Ovary (tissue), 7 donors: ENCODE measurements at regions not wholly inside any gene's neighbourhood (a gene's known extent, or its start where the extent isn't known, plus 50 kb on each side); places are given as distances from the start of the nearest gene placed in this dataset.

Source experiments
- DNase-seq, 5 donors: peaks; one replicate each; pipeline ENCODE4 v3.0.0-alpha.2; 2019 to 2020
- H3K27ac ChIP-seq, 2 donors: fragments of 200-600 bp; one replicate each; pipeline versions ENCODE4 v1.5.1 to v1.8.0; 2019 to 2022
- H3K27me3 ChIP-seq: fragments of 200-600 bp; one replicate; pipeline ENCODE4 v1.8.0; 2022
- H3K36me3 ChIP-seq: fragments of 200-600 bp; sonication (generic); one replicate; pipeline ENCODE4 v1.5.1; 2019
- H3K4me1 ChIP-seq: one replicate; pipeline ENCODE4 v1.8.1; 2013; ENCODE audit warnings: mild to moderate bottlenecking, moderate library complexity; ENCODE audit not compliant: insufficient read depth
- H3K4me3 ChIP-seq: fragments of 200-600 bp; sonication (generic); one replicate; pipeline ENCODE4 v1.5.1; 2017
- H3K9me3 ChIP-seq, 2 donors: fragments of 200-600 bp in 1 of 2; sonication (generic) in 1 of 2; one replicate each; pipeline versions ENCODE4 v1.5.1 to v1.8.1; 2013 to 2019; ENCODE audit warnings: mild to moderate bottlenecking in 1 of 2, moderate library complexity in 1 of 2
- EP300 ChIP-seq: sonication (generic); formaldehyde crosslinking; IDR thresholded peaks from one replicate; pipeline ENCODE4 v1.6.1; 2017; ENCODE audit warnings: antibody characterized with exemption
- POLR2A ChIP-seq: fragments of 450-650 bp; IDR thresholded peaks from one replicate; pipeline ENCODE4 v1.6.1; 2017; ENCODE audit warnings: antibody characterized with exemption, mild to moderate bottlenecking, moderate library complexity
- WGBS, 3 donors: extraction: QIAGEN DNeasy Blood & Tissue Kit in 1 of 3; methylation state at CpG; one replicate each; pipeline versions ENCODE4 v1.1.5 to v1.1.7; 2013 to 2017; 5-methylcytosine and 5-hydroxymethylcytosine counted together
- intact Hi-C, 4 donors: fragments of 100-400 bp; cut with DNase I; formaldehyde crosslinking; loops; one replicate each; pipeline versions ENCODE4 v1.11.0 to v1.15.1; 2022 to 2023
- TF ChIP-seq, protein P1 (sequence below), 3 donors: fragments of 450-650 bp in 2 of 3; fragments of 200-600 bp in 1 of 3; IDR thresholded peaks; one replicate each; pipeline versions ENCODE4 v1.5.1 to v1.8.0; 2016 to 2022; ENCODE audit warnings: antibody characterized with exemption in 3 of 3, mild to moderate bottlenecking in 1 of 3
- donor health status: DM: no; HTN: no; CAD: no; lungs with moderate emphysema.
- donor health status: DM: no; HTN: no; CAD: no.
- donor health status: Bipolar disorder and iron deficiency.
- donor health status: DM: no; HTN: no; CAD: no.
- donor health status: DM: yes; HTN: yes; CAD: no.

DNA sequence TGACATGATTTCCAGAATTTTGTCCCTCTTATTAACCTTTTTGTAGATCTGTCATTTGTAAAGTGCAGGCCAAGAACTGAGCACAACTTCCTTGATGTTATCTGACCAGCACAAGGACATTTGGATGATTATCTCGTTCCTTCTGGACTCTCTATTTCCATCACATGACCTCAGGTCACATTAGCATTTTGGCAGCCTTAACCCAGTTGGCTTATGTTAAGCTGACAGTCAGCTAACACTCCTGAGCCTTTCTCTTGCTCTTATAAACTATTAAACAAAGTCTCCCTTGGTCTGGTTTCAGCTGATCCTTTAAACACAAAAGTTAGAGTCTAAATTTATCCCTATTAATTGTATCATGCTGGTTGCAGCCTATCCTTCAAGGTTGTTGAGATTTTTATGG lies 167.2 kb upstream of the RBBP8 start:
- Histone ChIP-seq H3K36me3 (no peaks in the 10 kb centered on the region), H3K27ac (no peak overlapping the region), H3K4me1 (peaks cover 1% of the 10 kb centered on the region), H3K4me3 (no peak overlapping the region), H3K27me3 (no peaks in the 10 kb centered on the region), H3K9me3 (no peaks in the 10 kb centered on the region)
- TF ChIP-seq EP300 = no peak
- TF ChIP-seq, protein P1, sequence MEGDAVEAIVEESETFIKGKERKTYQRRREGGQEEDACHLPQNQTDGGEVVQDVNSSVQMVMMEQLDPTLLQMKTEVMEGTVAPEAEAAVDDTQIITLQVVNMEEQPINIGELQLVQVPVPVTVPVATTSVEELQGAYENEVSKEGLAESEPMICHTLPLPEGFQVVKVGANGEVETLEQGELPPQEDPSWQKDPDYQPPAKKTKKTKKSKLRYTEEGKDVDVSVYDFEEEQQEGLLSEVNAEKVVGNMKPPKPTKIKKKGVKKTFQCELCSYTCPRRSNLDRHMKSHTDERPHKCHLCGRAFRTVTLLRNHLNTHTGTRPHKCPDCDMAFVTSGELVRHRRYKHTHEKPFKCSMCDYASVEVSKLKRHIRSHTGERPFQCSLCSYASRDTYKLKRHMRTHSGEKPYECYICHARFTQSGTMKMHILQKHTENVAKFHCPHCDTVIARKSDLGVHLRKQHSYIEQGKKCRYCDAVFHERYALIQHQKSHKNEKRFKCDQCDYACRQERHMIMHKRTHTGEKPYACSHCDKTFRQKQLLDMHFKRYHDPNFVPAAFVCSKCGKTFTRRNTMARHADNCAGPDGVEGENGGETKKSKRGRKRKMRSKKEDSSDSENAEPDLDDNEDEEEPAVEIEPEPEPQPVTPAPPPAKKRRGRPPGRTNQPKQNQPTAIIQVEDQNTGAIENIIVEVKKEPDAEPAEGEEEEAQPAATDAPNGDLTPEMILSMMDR (IDR thresholded peaks at IDR 0.05) = no peak
- no peak for TF ChIP-seq POLR2A
- WGBS, 3 donors = 0 to 3% (median 3%) methylated on average over 1 of the region's 1 CpG
- intact Hi-C loops = no loop called here
- DNase-seq = no peak

DNA sequence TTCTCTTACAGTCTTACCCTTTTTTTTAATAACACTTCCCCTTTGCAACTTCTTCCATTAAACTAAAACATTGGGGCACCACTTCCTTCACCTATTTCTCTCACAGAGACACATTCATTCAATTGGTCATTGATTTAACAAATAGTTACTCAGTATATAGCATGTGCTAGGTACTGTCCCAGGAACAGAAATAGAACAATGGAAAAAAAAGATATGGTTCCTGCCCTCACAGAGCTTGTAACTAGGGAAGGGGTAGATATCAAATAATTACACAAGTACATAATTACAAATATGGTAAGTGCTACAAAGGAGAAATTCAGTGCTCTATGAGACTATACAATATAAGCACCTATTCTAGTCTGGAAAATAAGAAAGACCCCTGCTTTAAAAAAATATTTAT lies 165.5 kb upstream of the RBBP8 start:
- Histone ChIP-seq H3K9me3 (no peaks in the 10 kb centered on the region), H3K4me1 (peaks cover 1% of the 10 kb centered on the region), H3K27me3 (no peaks in the 10 kb centered on the region), H3K4me3 (no peak overlapping the region), H3K36me3 (no peaks in the 10 kb centered on the region), H3K27ac (no peak overlapping the region)
- DNase-seq = no peak
- TF ChIP-seq, protein P1 (IDR thresholded peaks at IDR 0.05) = no peak
- TF ChIP-seq POLR2A = no peak
- TF ChIP-seq EP300 = no peak
- intact Hi-C loops = no loop called here

GRCh38 chr18:22773944-22774343 lies 159.2 kb upstream of the RBBP8 start:
- no peaks in the 10 kb centered on the region for H3K9me3 ChIP-seq
- DNase-seq = no peak
- no peak overlapping the region for H3K4me3 ChIP-seq
- intact Hi-C loops = no loop called here
- no peak overlapping the region for H3K27ac ChIP-seq
- no peaks in the 10 kb centered on the region for H3K27me3 ChIP-seq
- WGBS, 3 donors = 55 to 70% (median 63%) methylated on average over 3 of the region's 3 CpGs
- no peaks in the 10 kb centered on the region for H3K36me3 ChIP-seq
- TF ChIP-seq POLR2A = no peak
- no peak for TF ChIP-seq EP300
- TF ChIP-seq, protein P1 (IDR thresholded peaks at IDR 0.05) = no peak
- H3K4me1 ChIP-seq = no peaks in the 10 kb centered on the region

DNA sequence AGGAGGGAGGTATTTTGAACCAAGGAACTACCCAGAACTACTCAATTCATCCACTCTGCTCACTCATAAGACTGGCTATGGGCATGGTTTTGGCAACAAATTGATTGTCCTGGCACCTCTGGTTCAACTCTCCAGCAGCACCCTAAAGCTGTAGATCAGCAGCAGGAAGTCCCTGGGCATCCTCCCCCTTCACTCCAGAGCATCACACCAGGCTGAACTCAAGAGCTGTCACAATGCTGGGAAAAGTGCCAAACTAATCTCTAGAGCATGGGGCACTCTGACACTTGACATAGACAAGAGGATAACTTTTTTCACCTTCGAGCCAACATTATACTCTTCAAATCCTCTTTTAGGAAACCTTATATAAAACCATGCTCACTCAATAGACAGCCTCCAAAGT lies 154.1 kb upstream of the RBBP8 start:
- Histone ChIP-seq H3K9me3 (no peaks in the 10 kb centered on the region), H3K4me3 (no peak overlapping the region), H3K27ac (no peak overlapping the region), H3K4me1 (no peaks in the 10 kb centered on the region), H3K27me3 (no peaks in the 10 kb centered on the region), H3K36me3 (no peaks in the 10 kb centered on the region)
- WGBS, 3 donors = 30 to 65% (median 39%) methylated on average over 1 of the region's 1 CpG
- TF ChIP-seq, protein P1 (IDR thresholded peaks at IDR 0.05) = no peak
- TF ChIP-seq POLR2A (no peak), EP300 (no peak)
- intact Hi-C loops = no loop called here
- DNase-seq = no peak

GRCh38 chr18:22783245-22783644 lies 149.9 kb upstream of the RBBP8 start:
- DNase-seq = no peak
- TF ChIP-seq, protein P1 (IDR thresholded peaks at IDR 0.05) = no peak
- TF ChIP-seq POLR2A (no peak), EP300 (no peak)
- 89 to 98% (median 90%) methylated on average over 3 of the region's 3 CpGs for WGBS, 3 donors
- Histone ChIP-seq H3K4me3 (no peak overlapping the region), H3K9me3 (no peaks in the 10 kb centered on the region), H3K4me1 (no peaks in the 10 kb centered on the region), H3K36me3 (no peaks in the 10 kb centered on the region), H3K27ac (no peak overlapping the region), H3K27me3 (no peaks in the 10 kb centered on the region)
- intact Hi-C loops = no loop called here
